GM19240 (cell line): ENCODE measurements at regions not wholly inside any gene's neighbourhood (a gene's known extent, or its start where the extent isn't known, plus 50 kb on each side); places are given as distances from the start of the nearest gene placed in this dataset.
"Not testable (repeated sequence)": the region's sequence is repeated elsewhere in the genome, so short reads cannot be mapped to it uniquely, and the experiment has no call there.

ENCODE experiments used
- DNase-seq: peaks from one replicate; pipeline ENCODE4 v3.0.0; 2011; ENCODE audit warnings: low spot score; ENCODE audit not compliant: insufficient read length

GRCh38 chr4:154164931-154165839 lies 326.4 kb downstream of the DCHS2 start:
- no peak for DNase-seq

GRCh38 chr4:154160519-154161301 lies 330.9 kb downstream of the DCHS2 start:
- DNase-seq, result no peak

GRCh38 chr4:154158361-154159155 lies 333.0 kb downstream of the DCHS2 start:
- no peak for DNase-seq

- DNase-seq, result no peak
Measured at GRCh38 chr4:154152546-154152945, 339.1 kb downstream of the DCHS2 start.

GRCh38 chr4:154149236-154149635 lies 342.4 kb downstream of the DCHS2 start:
- DNase-seq, result not testable (repeated sequence)

GRCh38 chr4:154143720-154144119 lies 347.9 kb downstream of the DCHS2 start:
- DNase-seq, result no peak

GRCh38 chr4:154142664-154143063 lies 348.9 kb downstream of the DCHS2 start:
- DNase-seq, result no peak

GRCh38 chr4:154140869-154141268 lies 350.7 kb downstream of the DCHS2 start:
- DNase-seq, result no peak

- DNase-seq, result no peak
Measured at GRCh38 chr4:154137320-154137905, 348.5 kb upstream of the SFRP2 start.

GRCh38 chr4:154135576-154135975 lies 346.7 kb upstream of the SFRP2 start:
- DNase-seq, result no peak

GRCh38 chr4:154132406-154132805 lies 343.5 kb upstream of the SFRP2 start:
- DNase-seq, result no peak

- no peak for DNase-seq
Measured at GRCh38 chr4:154126276-154126675, 337.4 kb upstream of the SFRP2 start.

GRCh38 chr4:154125340-154125739 lies 336.5 kb upstream of the SFRP2 start:
- no peak for DNase-seq

- DNase-seq, result no peak
Measured at GRCh38 chr4:154124539-154125255, 335.8 kb upstream of the SFRP2 start.

- DNase-seq, result no peak
Measured at GRCh38 chr4:154123897-154124296, 335.0 kb upstream of the SFRP2 start.

- no peak for DNase-seq
Measured at GRCh38 chr4:154120690-154121345, 331.9 kb upstream of the SFRP2 start.

GRCh38 chr4:154120006-154120676 lies 331.3 kb upstream of the SFRP2 start:
- DNase-seq, result no peak

- DNase-seq, result no peak
Measured at GRCh38 chr4:154119317-154119716, 330.4 kb upstream of the SFRP2 start.

- DNase-seq, result not testable (repeated sequence)
Measured at GRCh38 chr4:154117726-154118125, 328.8 kb upstream of the SFRP2 start.
